ENCODE measurements at regions not wholly inside any gene's neighbourhood (a gene's known extent, or its start where the extent isn't known, plus 50 kb on each side); places are given as distances from the start of the nearest gene placed in this dataset.
A peak's percentile ranks its signal among the peaks of the same experiment; 100 is the strongest.

DNA sequence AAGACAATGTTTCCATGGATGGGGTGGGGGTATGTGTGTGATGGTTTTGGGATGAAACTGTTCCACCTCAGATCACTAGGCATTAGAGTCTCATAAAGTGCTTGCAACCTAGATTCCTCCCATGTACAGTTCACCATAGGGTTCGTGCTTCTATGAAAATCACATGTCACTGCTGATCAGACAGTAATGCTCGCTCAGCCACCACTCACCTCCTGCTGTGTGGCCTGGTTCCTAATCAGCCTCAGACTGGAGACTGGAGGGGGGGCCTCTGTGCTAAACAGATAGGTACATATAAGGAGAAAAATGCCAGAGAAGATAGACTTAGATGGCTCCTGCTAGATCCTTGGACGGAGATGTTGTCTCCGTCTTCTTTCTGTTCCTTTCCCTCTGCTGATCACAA lies 1296.9 kb upstream of the SEL1L start:
- DNase-seq (ENCODE audit: low read depth): no peak

DNA sequence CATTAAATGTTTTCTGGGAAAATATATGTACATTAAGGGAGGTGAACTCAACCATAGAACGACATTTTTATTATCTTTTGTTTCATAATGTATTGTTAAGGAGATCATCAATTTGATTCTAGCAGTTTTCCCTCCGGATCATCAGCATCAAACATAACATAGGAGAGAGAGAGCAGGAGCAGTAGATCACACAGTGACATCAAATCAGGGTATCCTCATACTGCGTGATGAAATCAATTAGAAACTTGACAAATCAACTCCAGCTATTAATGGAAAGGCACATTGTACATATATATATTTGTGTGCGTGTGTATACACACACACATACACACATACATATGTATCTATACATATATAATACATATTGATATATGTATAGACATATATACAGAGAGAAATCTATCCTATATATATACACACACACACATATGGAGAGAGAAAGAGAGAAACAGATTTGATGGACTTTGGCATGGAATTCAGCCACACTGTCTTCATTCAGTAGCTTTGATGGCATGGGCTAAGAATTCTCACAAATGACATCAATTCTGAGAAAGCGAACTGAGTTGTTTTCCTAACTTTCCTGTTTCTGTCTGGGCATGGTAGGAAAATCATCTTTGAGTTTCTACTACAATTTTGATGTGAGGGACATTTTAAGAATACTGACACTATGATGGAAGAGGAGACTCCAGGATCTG lies 1302.8 kb upstream of the SEL1L start:
- DNase-seq (ENCODE audit: low read depth): no peak

DNA sequence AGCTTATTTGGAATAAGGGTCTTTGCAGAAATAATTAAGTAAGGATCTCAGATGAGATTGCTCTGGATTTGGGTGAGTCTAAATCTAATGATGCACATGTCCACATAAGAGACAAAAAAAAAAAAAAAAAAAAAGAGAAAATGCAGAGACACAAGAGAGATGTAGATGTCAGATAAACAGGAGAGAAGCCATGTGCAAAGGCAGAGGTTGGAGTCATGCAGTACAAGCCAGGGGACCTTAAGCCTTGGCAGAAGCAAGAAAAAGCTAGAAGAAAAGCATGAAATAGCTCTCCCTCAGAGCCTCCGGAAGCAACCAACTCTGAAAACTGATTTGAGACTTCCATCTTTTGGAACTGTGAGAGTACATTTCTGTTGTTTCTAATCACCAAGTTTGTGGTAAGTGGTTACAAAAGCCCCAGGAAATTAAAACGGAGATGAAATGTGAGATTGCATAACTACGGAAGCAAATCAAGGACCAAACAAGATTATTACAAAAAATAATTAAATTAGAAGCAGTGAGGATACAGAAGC lies 1304.0 kb upstream of the SEL1L start:
- DNase-seq (ENCODE audit: low read depth): no peak

DNA sequence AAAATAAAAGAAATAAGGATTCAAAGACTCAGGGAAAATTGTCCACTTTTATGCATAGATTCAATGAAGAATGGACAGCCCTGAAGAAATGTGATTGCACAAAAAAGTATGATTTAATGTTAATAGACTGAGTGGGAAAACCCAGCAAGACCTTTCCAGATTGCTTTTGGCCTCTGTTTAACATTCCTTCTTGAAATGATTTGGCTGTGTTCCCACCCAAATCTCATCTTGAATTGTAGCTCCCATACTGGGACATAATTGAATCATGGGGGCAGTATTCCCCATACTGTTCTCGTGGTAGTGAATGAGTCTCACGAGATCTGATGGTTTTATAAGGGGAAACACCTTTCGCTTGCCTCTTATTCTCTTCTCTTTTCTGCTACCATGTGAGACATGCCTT lies 1316.9 kb upstream of the SEL1L start:
- DNase-seq (ENCODE audit: low read depth): no peak

DNA sequence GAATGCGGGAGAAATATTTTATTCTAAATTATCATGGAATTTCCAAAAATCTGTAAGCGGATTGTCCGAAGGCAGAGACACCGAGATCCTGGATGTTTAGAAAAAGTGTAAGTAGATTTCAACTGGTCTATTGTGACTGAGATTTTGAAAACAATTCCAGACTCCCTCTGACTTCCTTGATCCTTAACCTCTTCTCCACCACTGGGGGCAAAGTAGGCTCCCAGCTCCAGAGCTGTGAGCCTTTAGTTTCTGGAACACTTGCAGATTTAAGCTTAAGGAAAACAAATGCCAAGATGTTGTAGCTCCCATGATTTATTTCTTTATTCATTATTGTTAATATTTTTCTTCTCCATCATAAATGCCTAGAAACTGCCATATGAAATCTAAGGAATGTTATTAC lies 1320.5 kb upstream of the SEL1L start:
- no peak for DNase-seq (ENCODE audit: low read depth)

DNA sequence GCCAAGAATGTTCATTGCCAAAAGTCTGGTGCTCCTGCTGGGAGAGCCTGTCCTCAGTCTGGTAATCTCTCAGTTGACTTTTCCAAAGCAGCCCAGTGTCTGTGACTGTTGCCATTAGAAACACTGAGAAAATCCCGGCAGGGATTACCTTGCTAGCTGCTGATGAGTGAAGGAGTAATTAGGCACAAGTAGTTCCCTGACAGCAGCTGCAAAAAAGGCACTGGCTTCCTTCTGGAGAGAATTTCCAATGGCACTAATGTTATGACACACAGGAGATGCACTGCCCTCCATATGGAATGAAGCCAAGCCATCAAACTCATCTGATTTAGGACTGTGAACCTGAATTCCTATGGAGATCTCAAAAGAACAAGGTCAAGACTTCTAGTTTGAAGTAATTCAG lies 1321.2 kb upstream of the SEL1L start:
- peak; percentile 7 for DNase-seq (ENCODE audit: low read depth)

DNA sequence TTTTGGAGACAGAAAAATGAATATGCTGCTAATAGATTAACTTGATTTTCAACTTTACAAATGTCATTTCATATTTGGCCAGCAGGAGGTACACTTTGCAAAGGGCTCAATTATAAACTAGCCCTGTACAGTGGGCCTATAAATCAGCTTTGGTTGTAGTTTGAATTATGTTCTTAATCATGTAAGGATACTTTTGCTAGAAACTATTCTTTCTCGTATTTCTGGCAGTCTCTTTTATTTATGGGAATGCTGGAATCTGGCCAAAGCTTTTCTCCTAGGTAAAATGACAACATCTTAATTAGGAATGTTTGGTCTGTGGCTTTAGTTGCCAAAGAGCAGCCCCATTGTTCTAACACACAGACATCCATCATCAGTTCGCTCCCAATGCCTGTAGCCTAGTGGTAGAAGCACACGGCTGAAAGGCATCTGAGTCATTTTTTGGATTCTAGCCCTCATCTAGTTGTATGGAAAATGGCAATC lies 1322.3 kb upstream of the SEL1L start:
- peak; percentile 56 for DNase-seq (ENCODE audit: low read depth)

DNA sequence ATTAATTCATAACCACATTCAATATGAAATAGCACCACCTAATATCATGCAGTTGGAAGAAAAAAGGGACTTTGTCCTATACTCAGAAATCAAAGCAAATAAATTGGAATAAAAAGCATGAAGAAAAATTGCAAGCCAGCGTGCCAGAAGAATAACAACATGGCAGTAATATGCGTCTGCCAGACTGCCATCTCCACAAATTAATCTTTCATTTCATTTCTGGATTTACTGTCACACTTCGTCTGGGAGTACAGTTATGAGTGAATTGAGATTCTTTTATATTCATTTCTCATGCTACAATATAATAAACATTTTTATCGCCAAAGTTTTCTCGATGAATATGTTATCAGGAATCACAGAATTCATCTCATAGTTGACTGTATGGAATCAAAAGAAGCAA lies 1327.7 kb upstream of the SEL1L start:
- DNase-seq (ENCODE audit: low read depth): no peak

DNA sequence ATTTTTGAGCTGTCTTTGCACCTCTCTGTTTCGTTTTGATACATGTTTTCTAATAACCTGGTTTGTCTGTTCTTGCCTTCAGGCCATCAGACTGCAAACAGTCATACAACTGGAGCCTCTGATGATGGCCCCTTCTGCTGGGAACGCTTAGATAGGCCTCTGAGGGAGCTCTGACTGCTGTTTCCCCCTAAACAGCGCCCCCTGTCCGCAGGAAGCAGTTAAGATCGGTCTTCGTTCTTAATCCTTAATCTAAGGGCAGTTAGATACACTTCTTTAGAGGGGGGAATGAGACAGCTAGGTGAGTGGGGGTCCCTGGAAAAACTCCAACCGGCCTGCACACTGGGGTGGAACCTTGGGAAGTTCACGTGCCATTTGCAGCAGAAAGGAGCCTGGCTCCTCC lies 1338.8 kb upstream of the SEL1L start:
- DNase-seq (ENCODE audit: low read depth): no peak

DNA sequence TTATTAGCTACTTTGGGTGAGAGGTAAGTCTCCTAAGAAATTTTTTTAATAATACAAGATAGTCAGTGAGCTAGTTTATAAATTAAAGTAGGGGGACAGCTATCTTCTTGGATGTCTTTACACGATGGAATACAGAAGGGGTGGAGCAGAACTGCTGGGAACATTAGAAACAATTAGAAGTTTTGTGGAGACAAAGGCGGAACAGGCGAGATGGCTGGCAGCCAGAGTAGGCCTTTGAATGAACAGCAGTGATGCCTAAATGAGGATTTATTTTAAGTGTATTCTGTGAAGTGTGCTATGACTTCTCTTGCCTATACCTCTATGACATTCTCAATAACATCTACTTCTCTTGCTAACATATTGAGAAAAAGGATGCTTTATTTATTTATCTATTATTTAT lies 1345.3 kb upstream of the SEL1L start:
- no peak for DNase-seq (ENCODE audit: low read depth)

DNA sequence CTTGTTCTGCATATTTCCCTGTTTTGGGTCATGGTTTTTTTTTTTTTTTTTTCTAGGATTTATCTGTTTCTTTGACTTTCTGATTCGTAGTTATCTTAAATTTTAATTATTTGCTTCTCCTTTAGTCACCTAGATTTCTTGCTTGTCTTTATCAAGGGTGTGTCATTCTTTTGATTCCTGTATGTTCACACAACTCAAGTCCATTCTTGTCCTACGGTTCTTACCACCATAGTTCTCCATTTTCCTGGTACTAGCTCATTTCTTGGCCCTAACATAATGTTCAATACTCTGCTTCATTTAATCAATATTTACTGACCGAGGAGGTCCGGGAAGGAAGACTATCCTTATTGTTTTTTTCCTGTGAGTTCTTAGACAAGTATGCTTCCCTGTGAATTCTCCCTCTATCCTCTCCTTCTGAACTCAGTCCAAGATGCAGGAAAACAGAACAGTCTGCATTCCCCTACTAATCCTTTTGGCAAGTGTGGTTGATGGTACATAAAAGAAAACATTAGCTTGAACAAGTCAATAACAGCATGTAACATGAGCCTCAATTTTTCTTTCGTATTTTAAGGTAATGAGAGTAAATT lies 1346.4 kb upstream of the SEL1L start:
- no peak for DNase-seq (ENCODE audit: low read depth)

DNA sequence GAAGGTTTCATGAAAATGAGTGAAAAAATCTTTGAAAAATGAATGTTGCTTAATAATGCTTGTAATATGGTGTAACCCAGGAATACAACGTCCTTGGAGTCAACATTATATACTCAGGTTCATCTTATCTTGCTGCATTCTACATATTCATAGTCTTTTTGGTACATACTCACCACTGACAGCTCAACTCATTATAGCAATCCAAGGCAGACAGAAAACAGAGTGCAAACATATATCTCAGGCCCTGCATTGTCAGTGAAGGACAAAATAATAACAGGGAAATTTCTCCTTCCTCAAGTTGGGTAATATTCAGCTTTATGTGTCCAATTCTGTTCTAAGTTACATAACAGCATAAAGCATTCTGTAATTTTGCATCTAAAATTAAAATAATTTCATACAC lies 1353.0 kb upstream of the SEL1L start:
- no peak for DNase-seq (ENCODE audit: low read depth)

DNA sequence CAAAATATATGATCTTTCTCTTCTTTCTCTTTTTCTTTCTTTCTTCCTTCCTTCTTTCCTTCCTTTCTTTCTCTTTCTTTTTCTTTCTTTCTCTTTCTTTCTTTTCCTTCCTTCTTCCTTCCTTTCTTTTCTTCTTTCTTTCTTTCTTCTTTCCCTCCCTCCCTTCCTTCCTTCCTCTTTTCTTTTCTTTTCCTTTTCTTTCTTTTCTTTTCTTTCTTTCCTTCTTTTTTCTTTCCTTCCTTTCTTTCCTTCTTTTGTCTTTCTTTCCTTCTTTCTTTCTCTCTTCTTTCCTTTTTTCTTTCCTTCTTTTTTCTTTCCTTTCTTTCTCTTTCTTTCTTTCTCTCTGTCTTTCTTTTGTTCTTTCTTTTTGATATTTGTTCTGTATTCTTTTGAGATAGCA lies 1356.0 kb upstream of the SEL1L start:
- DNase-seq (ENCODE audit: low read depth): no peak

DNA sequence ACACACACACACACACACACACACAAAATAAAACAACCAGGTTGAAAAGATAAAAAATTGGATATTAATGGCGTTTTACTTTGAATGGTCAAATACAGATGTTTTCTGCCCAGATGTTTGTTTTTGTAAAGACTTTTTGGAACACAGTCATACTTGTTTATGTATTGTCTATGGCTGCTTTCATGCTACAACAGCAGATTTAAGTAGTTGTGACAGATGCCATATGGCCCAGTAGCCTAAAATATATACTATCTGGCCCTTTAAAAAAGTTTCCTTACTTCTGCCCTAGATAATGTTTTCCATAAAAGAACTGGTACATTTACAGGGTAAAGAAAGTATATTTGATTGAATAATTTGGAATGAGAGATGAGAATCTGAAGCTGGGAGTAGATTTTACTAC lies 1362.8 kb upstream of the SEL1L start:
- DNase-seq (ENCODE audit: low read depth): no peak

DNA sequence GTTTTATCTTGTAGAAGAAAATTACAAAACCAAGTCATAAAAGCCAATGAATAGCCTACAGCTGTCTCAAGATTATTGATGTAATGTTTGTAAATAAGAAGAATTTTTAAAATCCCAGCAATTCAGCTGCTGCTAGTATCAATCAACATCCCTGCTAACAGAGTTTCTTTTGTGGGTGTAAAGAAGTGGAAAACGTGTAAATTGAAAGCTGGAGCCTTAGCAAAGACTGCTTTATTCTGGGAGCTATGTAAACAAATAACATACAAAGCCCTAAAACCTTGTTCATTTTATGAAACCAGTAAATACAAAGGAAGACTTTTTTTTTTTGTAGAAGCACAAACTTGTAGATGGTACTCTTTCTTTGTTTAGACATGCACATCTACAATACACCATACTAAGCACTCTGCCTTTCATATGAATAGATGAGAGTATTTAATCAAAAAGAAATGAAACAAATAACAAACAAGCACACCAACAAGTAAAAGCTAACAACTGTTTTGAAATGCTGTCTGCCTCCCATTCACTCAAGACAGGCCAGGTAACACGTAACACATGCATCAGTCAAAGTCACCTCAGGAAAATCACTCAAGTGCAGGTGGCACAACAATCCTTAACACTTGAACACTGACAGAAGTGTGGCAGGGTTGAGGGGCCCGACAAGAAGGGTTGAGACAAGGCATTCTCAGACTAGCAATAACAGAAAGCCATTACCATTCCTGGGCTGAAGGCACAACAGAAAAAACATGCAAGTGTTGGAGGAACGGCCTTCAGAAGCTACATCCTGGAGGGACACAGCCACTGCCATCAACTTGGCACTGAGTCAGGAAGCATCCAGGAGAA lies 1364.0 kb upstream of the SEL1L start:
- DNase-seq (ENCODE audit: low read depth): no peak

DNA sequence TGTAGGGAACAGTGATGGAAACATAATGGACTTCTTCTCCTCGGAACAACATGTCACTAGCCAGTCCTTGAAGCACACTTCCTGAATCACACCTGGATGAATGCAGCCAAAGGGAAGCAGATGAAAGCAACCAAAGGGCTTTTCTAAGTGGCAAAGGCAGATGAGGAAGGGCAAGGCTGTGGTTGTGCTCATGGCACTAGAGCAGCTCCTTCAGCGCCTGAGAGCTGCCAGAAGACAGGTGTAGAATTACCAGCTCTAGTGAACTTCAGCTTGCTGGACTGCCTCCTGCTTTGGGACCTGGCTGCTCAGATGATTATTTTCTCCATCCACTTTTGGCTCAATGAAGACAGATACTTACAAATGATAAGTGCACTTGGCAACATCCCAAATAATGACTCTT lies 1372.1 kb upstream of the SEL1L start:
- DNase-seq (ENCODE audit: low read depth): no peak

DNA sequence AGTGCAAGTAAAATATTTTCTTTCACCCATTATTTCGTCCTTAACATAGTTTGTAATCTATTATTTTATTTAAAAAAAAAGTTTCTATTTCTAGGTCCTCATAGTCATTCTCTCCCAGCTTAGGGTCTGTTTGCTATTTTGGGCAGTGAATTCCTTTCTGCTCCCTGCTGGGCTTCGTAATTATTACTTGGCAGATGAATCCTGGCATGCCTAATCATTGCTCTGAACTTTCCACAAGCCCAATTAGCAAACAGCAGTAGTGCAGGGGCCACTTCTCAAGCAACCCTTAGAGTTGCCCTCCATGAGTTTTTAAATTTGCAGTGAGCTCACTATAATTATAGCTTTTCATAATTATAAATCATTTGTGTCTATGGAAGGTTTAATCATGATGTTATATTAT lies 1378.3 kb upstream of the SEL1L start:
- DNase-seq (ENCODE audit: low read depth): no peak

DNA sequence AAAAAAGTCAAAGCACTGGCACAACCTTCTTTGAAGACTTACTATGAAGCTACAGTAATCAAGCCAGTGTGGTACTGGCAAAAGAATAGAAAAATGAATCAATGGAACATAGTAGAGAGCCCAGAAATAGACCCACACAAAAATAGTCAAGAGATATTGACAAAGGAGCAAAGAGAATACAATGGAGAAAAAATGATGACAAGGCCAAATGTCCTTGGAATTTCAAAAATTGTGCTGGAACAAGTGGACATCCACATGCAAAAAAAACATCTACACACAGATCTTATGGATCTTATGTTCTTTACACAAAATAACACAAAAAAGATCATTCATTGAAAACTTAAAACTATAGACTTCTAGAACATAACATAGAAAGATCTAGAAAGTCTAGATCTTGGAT lies 1379.7 kb upstream of the SEL1L start:
- no peak for DNase-seq (ENCODE audit: low read depth)

DNA sequence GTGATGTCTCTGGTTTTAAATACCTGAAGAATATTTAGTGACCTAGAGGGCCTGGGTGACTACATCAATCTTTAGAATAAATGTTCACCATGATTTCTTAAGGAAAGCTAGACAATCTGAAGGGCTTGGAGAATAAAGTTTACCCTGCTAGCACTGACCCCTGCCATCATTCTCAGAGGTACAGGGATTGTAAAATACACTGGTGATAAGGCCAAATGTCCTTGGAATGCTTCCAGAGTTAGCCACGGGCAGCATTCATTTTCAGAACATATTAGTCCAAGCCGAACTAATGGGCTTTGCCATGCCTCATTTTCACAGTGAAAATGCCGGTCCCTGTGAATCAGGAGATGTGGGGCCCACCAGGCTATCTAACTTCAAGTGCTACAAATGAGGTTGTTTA lies 1381.7 kb upstream of the SEL1L start:
- no peak for DNase-seq (ENCODE audit: low read depth)

DNA sequence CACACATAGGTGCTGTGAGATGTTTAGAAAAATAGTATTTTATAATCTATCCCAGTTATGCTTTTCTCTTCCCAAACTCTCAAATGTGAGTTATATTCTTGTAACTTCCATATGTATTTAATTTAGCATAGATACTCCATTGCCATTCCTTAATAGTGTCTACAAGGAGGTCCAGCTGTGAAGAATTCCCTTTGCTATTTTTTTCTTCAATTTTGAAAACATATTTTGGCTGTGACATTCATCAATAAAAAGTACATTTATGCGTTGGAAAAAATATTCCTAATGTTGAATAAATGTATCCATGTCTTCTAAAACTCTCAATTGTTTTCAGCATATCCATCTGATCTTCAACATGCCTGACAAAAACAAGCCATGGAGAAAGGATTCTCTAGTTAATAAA lies 1402.0 kb upstream of the SEL1L start:
- no peak for DNase-seq (ENCODE audit: low read depth)

DNA sequence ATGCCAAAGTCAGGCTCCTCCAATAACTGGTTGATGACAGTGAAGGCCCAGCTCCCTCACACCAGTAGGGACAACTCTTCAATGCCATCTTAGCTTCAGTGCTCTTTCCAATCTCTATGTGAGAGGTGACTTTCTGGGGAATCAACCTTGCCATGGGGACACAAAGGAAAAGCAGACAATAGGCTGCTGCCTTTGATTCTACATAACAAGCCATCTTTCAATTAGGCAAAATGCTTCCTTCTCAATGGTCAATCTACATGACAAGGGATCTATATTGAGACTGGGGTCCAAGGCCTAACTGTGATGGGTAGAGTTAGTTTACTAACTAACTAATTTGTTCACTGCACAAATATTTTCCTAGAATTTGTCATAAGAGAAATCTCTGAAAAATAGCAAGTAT lies 1417.5 kb upstream of the SEL1L start:
- DNase-seq (ENCODE audit: low read depth): no peak

DNA sequence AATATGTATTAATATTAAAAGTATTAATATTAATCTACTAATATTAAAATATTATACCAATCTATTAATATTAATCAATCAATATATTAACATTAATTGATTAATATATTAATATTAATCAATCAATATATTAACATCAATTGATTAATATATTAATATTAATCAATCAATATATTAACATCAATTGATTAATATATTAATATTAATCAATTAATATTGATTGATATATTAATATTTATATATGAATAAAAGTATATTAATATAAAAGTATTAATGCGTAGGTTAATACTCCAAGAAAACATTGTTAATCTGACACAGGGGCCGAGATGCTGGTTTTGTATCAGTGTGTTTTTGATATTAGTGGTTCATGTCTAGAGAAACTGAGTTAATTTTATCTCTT lies 1430.1 kb upstream of the SEL1L start:
- no peak for DNase-seq (ENCODE audit: low read depth)

DNA sequence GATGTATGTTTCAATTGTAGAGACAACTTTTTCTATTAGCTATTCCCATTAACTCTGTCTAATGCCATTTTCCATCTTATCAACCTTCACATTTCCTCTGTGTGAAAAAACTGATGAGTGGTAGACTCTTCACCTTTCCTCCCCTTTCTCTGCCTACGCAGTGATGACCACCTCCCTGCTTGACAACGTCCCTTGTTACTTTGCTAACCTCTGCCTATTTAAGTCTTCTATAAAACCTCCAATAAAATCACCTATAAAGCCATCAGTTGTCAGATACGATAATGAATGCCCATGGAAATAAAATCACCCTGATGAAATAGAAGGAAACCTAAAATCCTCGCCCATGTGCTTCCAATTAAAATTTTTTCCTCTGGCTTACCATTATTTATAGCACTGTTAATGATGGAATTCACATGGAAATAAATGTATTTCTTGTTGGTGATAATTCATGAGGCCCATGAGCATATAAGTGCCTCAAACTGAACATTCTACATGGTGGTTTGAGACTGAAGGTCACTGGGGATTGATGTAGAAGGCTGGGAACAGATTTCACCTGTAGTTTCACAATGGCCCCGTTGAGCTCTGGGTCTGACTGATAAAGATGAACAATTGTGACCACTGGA lies 1454.0 kb upstream of the SEL1L start:
- no peak for DNase-seq (ENCODE audit: low read depth)

Data from HS-27A (cell line).